HAP-1 (cell line): ENCODE measurements at regions not wholly inside any gene's neighbourhood (a gene's known extent, or its start where the extent isn't known, plus 50 kb on each side); places are given as distances from the start of the nearest gene placed in this dataset.
"Not testable (repeated sequence)": the region's sequence is repeated elsewhere in the genome, so short reads cannot be mapped to it uniquely, and the experiment has no call there.

ENCODE experiments used
- DNase-seq, 2 experiments: peaks; one replicate each; pipeline ENCODE4 v3.0.0-alpha.2; 2016 to 2020; ENCODE audit warnings: low spot score in 2 of 2
- H3K27me3 ChIP-seq: fragments of 250-450 bp; sonication (Bioruptor Pico); 2 replicates; pipeline ENCODE4 v1.5.1; 2020; ENCODE audit warnings: low read depth, mild to moderate bottlenecking, moderate library complexity
- H3K36me3 ChIP-seq: fragments of 250-450 bp; sonication (Bioruptor Pico); replicated peaks from 2 replicates; pipeline ENCODE4 v1.5.1; 2020; ENCODE audit warnings: mild to moderate bottlenecking
- H3K4me1 ChIP-seq: fragments of 250-450 bp; sonication (Bioruptor Pico); 2 replicates; pipeline ENCODE4 v1.5.1; 2020; ENCODE audit warnings: mild to moderate bottlenecking
- H3K4me3 ChIP-seq: fragments of 250-450 bp; sonication (Bioruptor Pico); 2 replicates; pipeline ENCODE4 v1.5.1; 2020; ENCODE audit warnings: mild to moderate bottlenecking, moderate library complexity
- H3K9me3 ChIP-seq: fragments of 250-450 bp; sonication (Bioruptor Pico); 2 replicates; pipeline ENCODE4 v1.5.1; 2020; ENCODE audit warnings: mild to moderate bottlenecking, moderate library complexity
- in situ Hi-C: fragments of 300-500 bp; cut with MboI; formaldehyde crosslinking; loops from 3 replicates; pipeline ENCODE4 v1.14.3; 2020; ENCODE audit warnings: low sequenced_read_pairs, inconsistent platforms, mixed read lengths

DNA sequence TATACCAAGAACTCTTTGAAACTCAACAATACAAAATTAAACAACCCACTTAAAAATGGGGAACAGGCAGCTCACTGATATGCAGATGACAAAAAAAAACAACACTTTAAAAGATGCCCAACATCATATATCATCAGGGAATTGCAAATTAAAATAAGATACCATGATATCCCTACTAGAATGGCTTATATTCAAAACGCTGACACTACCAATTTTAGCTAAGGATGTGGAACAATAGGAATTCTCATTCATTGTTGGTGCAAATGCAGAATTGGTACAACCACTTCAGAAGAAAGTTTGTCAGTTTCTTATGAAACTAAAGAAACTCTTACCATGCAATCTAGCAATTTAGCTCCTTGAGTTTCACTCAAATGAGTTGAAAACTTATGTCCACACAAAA lies 259.0 kb upstream of the HS3ST1 start:
- H3K4me1 ChIP-seq = no peaks in the 10 kb centered on the region
- in situ Hi-C loops = no loop called here
- no peaks in the 10 kb centered on the region for H3K27me3 ChIP-seq
- no peak for DNase-seq
- 0 out of 2 replicates have a peak, but pooled peaks cover 3% of the 10 kb centered on the region for H3K9me3 ChIP-seq
- no peaks in the 10 kb centered on the region for H3K36me3 ChIP-seq
- H3K4me3 ChIP-seq = no peak overlapping the region

GRCh38 chr4:11685481-11685880 lies 256.8 kb upstream of the HS3ST1 start:
- in situ Hi-C loops = no loop called here
- H3K9me3 ChIP-seq = 0 out of 2 replicates have a peak, but pooled peaks cover 3% of the 10 kb centered on the region
- H3K27me3 ChIP-seq = no peaks in the 10 kb centered on the region
- H3K4me1 ChIP-seq = no peaks in the 10 kb centered on the region
- no peak overlapping the region for H3K4me3 ChIP-seq
- DNase-seq = no peak
- H3K36me3 ChIP-seq = no peaks in the 10 kb centered on the region

- in situ Hi-C loops = no loop called here
- Histone ChIP-seq H3K4me3 (no peak overlapping the region), H3K27me3 (no peaks in the 10 kb centered on the region), H3K36me3 (no peaks in the 10 kb centered on the region), H3K9me3 (no peaks in the 10 kb centered on the region; the same call in 1 of the 2 replicates), H3K4me1 (no peaks in the 10 kb centered on the region)
- DNase-seq = no peak
Observed at GRCh38 chr4:11675051-11675800, 246.5 kb upstream of the HS3ST1 start.

DNA sequence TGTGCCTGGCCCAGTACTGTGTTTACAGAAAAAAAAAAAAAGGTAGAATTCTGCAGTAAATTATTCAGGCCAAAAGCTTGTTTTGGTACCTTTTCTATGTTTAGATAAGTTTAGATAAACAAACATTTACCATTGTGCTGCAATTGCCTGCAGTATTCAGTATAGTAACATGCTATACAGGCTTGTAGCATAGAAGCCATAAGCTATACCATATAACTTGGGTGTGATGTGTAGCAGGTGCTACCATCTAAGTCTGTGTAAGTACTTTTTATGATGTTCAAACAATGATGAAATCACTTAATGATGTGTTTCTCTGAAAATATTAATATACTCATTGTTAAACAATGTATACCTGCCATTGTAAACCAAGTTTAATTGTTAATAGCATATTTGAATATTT lies 241.6 kb upstream of the HS3ST1 start:
- Histone ChIP-seq H3K4me1 (no peaks in the 10 kb centered on the region), H3K4me3 (no peak overlapping the region), H3K36me3 (no peaks in the 10 kb centered on the region), H3K27me3 (no peaks in the 10 kb centered on the region), H3K9me3 (no peaks in the 10 kb centered on the region; the same call in 1 of the 2 replicates)
- in situ Hi-C loops = no loop called here
- no peak for DNase-seq

DNA sequence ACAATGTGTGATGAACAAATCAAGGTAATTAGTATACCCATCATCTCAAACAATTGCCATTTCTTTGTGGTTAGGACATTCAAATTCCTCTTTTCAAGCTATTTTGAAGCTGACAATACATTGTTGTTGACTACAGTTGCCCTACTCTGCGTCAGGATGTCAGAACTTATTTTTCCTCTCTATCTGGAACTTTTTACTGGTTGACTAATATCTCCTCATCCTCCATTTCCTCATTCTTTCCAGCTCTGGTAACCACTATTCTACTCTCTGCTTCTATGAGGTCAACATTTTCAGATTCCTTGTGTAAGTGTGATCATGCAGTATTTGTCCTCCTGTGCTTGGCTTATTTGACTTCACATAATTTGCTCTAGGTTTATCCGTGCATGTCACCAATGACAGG lies 240.5 kb upstream of the HS3ST1 start:
- in situ Hi-C loops = no loop called here
- no peaks in the 10 kb centered on the region for H3K9me3 ChIP-seq

DNA sequence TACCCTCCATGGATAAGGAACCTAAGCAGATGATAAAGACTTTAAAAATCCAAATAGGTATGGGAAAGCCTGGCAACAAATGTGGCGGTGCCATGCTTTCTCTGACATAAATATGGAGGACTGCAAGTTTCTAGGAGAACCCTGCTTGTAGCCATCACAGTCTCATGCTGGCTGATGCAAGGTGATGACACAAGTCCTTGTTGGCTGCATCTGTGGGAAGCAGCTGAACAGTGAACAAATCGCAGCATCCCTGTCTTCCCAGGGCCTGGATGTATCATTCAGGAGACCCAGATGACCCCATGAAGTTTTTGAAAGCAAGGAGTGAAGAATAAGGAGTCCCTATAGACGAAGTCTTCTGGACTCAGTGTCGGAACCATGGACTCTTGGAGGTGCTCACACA lies 234.4 kb upstream of the HS3ST1 start:
- no peak for DNase-seq
- Histone ChIP-seq H3K4me3 (no peak overlapping the region), H3K36me3 (no peaks in the 10 kb centered on the region), H3K4me1 (no peaks in the 10 kb centered on the region), H3K9me3 (0 out of 2 replicates have a peak, but pooled peaks cover 2% of the 10 kb centered on the region), H3K27me3 (no peaks in the 10 kb centered on the region)
- in situ Hi-C loops = no loop called here

More for the DNA sequence above, 240.5 kb upstream of the HS3ST1 start:
- H3K27me3 ChIP-seq = no peaks in the 10 kb centered on the region
- no peaks in the 10 kb centered on the region for H3K36me3 ChIP-seq
- DNase-seq = no peak
- no peak overlapping the region for H3K4me3 ChIP-seq
- H3K4me1 ChIP-seq = no peaks in the 10 kb centered on the region

DNA sequence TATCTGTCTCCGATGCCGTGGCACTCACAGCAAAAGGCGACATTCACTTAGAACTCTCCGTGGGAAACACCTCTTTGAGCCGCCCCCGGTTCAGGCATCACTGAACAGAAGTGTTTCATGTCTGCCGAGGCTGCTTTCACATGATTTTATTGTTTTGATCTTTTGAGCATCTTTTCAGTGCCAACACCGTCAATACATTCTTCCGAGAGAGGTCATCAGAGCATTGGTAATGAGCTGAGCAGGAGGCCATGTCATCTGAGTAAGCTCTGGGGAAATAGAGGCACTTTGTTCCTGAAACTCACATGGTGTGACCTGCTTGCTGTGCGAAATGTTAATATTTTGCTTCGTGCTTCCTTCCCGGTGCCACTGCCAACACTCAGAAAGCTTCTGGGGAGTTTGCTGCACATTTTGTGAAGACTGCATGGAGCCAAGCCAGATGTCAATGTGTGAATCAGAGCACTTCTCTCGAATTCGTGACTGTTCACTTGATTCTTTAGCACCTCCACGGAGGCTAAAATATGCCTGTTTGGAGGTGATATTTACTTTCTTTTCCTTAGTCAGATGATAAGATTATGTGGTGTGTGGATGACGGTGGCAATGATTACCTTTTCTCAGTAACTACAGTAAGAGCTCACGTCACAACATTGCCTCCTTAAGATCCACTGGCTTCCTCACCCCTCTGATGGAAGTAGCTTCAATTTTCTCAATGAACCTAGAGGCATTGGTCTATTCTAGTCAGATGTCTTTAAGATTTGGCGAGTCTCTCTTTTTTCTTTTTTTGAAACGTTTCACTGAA lies 222.3 kb upstream of the HS3ST1 start:
- Histone ChIP-seq H3K4me1 (no peaks in the 10 kb centered on the region), H3K4me3 (no peak overlapping the region), H3K9me3 (no peaks in the 10 kb centered on the region), H3K27me3 (no peaks in the 10 kb centered on the region), H3K36me3 (no peaks in the 10 kb centered on the region)
- in situ Hi-C loops = no loop called here
- DNase-seq = no peak

- in situ Hi-C loops = no loop called here
- no peaks in the 10 kb centered on the region for H3K36me3 ChIP-seq
- H3K9me3 ChIP-seq = no peaks in the 10 kb centered on the region
- no peak for DNase-seq
- H3K27me3 ChIP-seq = no peaks in the 10 kb centered on the region
- no peak overlapping the region for H3K4me3 ChIP-seq
- no peaks in the 10 kb centered on the region for H3K4me1 ChIP-seq
Observed at GRCh38 chr4:11647433-11647832, 218.7 kb upstream of the HS3ST1 start.

- H3K27me3 ChIP-seq, H3K4me1 ChIP-seq, H3K9me3 ChIP-seq, in situ Hi-C loops, H3K4me3 ChIP-seq, H3K36me3 ChIP-seq, DNase-seq: not testable (repeated sequence)
Observed at GRCh38 chr4:11643081-11643480, 214.4 kb upstream of the HS3ST1 start.

- no peaks in the 10 kb centered on the region for H3K4me1 ChIP-seq
- no peak for DNase-seq
- H3K4me3 ChIP-seq = no peak overlapping the region
- no peaks in the 10 kb centered on the region; the same call in 1 of the 2 replicates for H3K9me3 ChIP-seq
- in situ Hi-C loops = no loop called here
- H3K27me3 ChIP-seq = no peaks in the 10 kb centered on the region
- no peaks in the 10 kb centered on the region for H3K36me3 ChIP-seq
Observed at GRCh38 chr4:11640584-11640983, 211.9 kb upstream of the HS3ST1 start.

DNA sequence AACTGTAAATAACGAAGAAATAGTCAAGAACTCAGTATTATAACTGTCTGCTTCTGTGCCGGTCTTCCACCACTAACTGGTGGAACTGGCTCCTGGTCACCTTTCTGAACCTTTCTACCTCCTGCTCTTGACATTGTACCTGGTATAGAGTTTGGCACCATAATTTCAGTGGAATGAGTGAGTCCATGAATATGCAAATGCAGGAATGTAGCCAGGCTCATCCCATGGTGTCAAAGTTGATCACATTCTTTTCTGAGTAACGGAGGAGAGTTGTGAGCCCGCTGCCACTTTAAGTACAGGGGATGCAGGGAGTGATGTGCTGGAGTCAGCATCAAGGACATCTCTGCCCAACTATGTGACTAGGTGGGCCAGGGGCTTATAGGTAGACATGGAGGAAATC lies 207.9 kb upstream of the HS3ST1 start:
- Histone ChIP-seq H3K4me3 (no peak overlapping the region), H3K36me3 (no peaks in the 10 kb centered on the region), H3K27me3 (no peaks in the 10 kb centered on the region), H3K4me1 (no peaks in the 10 kb centered on the region), H3K9me3 (no peaks in the 10 kb centered on the region; the same call in 1 of the 2 replicates)
- DNase-seq = no peak
- in situ Hi-C loops = no loop called here

- Histone ChIP-seq H3K9me3 (no peaks in the 10 kb centered on the region; the same call in 1 of the 2 replicates), H3K4me3 (no peak overlapping the region), H3K36me3 (no peaks in the 10 kb centered on the region), H3K27me3 (no peaks in the 10 kb centered on the region), H3K4me1 (no peaks in the 10 kb centered on the region)
- no peak for DNase-seq
- in situ Hi-C loops = no loop called here
Observed at GRCh38 chr4:11636031-11636430, 207.3 kb upstream of the HS3ST1 start.

DNA sequence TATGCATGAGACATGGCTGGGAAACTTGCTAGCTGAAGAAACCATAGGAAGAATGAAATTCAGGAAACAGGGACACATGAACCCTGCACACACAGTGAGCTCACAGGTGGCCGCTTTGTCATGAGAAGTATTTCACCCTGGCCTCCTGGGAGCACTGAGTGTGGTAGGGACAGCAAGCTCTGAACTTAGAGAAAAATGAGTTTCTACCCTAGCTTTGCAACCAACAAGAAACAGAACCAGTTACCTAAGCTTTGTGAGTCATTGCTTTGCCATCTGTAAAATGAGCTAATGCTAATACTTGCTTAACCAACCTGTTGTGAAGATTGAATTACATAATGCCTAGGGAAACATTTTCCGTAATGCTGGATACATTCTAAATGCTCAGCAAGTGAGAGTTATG lies 206.6 kb upstream of the HS3ST1 start:
- Histone ChIP-seq H3K4me3 (no peak overlapping the region), H3K36me3 (no peaks in the 10 kb centered on the region), H3K9me3 (no peaks in the 10 kb centered on the region; the same call in 1 of the 2 replicates), H3K4me1 (no peaks in the 10 kb centered on the region), H3K27me3 (no peaks in the 10 kb centered on the region)
- in situ Hi-C loops = no loop called here
- no peak for DNase-seq

GRCh38 chr4:11634283-11634682 lies 205.6 kb upstream of the HS3ST1 start:
- in situ Hi-C loops = no loop called here
- Histone ChIP-seq H3K4me3 (no peak overlapping the region), H3K9me3 (no peaks in the 10 kb centered on the region), H3K36me3 (no peaks in the 10 kb centered on the region), H3K27me3 (no peaks in the 10 kb centered on the region), H3K4me1 (no peaks in the 10 kb centered on the region)
- DNase-seq = no peak
